ENCODE measurements at regions not wholly inside any gene's neighbourhood (a gene's known extent, or its start where the extent isn't known, plus 50 kb on each side); places are given as distances from the start of the nearest gene placed in this dataset.

DNA sequence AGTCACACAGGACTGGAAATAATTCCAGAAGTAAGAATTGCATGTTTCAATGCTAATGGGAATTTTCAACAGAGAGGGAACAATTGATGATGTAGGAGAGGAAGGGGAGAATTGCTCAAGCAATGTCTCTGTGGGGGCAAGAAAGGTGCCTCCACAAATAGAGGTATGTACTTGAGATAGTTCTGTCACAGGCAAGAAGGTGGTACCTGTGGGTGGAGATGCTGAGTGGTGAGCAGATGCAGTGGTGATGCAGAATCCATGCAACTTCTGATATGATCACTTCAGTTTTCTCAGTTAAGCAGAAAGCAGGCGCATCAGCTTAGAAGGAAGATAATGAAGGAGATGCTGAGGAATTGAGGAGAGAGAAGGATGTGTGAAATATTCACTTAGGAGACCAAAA is 55.1 kb upstream of the SEC24B start:
- TF ChIP-seq, protein P1, sequence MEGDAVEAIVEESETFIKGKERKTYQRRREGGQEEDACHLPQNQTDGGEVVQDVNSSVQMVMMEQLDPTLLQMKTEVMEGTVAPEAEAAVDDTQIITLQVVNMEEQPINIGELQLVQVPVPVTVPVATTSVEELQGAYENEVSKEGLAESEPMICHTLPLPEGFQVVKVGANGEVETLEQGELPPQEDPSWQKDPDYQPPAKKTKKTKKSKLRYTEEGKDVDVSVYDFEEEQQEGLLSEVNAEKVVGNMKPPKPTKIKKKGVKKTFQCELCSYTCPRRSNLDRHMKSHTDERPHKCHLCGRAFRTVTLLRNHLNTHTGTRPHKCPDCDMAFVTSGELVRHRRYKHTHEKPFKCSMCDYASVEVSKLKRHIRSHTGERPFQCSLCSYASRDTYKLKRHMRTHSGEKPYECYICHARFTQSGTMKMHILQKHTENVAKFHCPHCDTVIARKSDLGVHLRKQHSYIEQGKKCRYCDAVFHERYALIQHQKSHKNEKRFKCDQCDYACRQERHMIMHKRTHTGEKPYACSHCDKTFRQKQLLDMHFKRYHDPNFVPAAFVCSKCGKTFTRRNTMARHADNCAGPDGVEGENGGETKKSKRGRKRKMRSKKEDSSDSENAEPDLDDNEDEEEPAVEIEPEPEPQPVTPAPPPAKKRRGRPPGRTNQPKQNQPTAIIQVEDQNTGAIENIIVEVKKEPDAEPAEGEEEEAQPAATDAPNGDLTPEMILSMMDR (IDR thresholded peaks at IDR 0.05) = no peak
- no peak for TF ChIP-seq POLR2A (IDR thresholded peaks at IDR 0.05)
